ENCODE measurements at regions not wholly inside any gene's neighbourhood (a gene's known extent, or its start where the extent isn't known, plus 50 kb on each side); places are given as distances from the start of the nearest gene placed in this dataset.

DNA sequence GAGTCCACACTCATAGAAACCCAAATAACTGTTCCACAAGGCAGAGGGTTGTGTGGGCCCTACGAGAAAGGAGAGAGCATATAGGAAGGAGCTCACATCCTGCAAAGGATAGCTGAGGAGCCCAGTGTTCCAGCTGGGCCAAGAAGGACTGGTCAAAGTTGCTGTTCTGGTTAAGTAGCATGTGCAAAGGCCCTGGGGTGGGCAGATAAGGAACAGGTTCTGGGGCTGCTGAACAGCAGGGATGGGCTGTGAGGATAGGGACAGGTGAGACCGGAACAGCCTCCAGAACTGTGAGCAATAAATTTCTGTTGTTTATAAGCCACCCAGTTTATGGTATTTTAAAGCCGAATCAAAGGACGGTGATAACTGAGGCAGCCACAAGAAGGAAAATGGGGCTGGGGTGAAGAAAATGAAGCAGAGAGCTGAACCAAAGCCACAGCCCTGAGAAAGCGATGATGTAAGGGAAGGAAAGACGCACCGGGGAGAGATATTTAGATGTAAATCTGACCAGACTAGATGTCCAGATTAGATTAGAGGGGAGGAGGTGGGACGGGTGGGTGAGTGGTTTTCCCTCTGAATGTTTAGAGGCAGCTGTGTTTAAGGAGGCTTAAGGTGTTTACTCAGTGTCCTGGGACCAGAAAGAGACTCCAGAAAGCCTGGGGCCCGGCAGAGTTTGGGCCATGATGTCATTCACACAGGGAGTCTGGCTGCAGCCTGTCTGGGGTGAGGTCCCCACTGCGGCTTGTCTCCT lies 180.8 kb upstream of the BCOR start:
- DNase-seq (ENCODE audit: low read depth in 2 of 2), result no peak

DNA sequence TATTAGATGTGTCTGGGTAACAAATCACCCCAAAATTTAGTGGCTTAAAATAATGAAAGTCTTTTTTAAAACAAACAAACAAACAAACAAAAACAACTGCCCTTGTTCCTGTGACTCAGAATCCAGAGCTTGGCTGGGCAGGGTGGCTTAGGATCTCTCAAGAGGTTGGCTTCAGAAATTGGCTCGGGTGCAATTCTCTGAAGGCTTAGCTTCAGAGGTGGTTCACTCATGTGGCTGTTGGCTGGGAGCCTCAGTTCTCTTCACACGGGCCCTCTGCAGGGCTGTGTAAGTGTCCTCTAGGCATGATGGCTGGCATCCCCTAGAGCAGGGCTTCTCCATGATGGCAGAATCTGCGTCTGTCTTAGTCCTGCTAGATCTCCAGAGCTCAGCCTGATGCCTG lies 179.9 kb upstream of the BCOR start:
- no peak for DNase-seq (ENCODE audit: low read depth in 2 of 2)

DNA sequence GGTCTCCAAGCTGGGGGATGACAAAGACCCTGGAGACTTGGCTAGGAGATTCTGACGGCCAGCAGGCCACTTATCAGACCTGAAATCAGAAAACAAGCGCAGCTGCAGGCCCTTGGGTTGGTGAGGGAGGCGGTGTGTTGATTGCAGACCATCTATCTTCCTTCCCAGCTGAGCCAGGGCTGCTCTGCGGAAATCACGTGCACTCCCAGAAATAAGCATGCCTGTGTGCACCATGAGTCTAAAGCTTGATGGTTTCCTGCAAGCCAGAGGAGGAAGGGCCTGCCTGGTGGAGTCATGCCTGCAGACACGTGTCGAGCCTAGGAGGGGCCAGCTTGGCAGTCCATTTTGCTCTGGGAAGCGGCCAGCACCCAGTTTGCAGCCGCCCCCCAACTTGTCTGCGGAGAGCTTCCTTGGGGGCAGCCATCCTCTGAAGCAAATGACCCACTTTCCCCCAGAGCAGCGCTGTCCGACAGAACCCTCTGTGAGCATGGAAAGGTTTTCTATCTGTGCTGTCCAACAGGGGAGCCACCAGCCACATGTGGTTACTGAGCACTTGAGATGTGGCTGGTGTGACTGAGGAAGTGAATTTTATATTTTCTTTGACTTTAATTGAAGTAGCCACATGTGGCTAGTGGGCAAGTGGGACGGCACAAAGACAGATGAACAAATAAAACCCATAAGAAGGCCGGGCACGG lies 175.7 kb upstream of the BCOR start:
- DNase-seq (ENCODE audit: low read depth in 2 of 2), result no peak

DNA sequence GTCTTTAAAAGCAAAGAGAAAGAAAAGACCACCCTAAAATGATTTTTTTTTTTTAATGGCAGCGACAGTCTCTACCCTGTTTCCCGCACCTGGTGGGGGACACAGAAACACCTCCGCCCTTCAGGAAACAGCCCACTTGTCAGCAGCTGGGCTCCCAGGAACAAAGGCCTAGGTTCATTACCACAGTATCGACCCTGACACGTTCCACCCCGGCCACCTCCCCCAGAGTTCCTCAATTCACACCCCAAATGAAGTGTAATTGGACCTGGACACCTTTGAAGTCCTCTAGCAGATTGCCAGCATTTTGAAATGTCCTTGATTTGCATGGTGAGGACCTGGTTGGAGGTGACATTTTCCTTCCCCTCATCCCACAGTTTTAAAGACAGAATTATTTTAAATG lies 175.0 kb upstream of the BCOR start:
- DNase-seq (ENCODE audit: low read depth in 2 of 2), result no peak

DNA sequence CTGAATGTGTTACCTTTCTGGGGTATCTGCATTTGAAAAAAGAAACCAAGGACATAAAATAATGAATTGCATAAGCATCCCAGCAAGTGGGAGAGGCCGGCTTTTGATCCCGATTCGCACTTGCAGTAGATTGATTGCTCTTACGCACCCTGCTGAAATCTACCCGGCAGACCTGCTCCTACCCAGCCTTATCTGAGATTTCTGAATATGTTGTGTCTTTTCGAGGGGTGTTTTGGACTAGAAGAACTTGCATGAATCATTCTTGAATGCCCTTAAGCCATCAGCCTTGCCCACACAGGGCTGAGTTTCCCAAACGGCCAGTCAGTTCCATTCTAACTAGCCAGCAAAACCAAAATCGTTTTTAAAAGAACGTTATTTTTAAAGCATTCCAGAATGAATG lies 174.4 kb upstream of the BCOR start:
- no peak for DNase-seq (ENCODE audit: low read depth in 2 of 2)

DNA sequence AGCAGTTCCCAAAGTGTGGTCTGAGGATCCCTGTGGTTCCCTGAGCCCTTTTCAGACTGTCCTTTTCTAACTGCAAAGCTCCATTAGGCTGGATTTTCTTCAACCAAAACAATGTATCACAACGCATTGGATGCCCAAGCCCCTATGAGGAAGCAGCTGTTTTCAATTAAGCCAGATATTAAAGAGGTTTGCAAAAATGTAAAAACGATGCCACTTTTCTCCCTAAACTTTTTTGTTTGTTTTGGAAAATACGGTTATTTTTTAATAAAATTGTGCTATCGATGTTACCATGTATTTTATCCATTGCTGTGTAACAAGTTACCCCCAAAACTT lies 170.4 kb upstream of the BCOR start:
- no peak for DNase-seq (ENCODE audit: low read depth in 2 of 2)

DNA sequence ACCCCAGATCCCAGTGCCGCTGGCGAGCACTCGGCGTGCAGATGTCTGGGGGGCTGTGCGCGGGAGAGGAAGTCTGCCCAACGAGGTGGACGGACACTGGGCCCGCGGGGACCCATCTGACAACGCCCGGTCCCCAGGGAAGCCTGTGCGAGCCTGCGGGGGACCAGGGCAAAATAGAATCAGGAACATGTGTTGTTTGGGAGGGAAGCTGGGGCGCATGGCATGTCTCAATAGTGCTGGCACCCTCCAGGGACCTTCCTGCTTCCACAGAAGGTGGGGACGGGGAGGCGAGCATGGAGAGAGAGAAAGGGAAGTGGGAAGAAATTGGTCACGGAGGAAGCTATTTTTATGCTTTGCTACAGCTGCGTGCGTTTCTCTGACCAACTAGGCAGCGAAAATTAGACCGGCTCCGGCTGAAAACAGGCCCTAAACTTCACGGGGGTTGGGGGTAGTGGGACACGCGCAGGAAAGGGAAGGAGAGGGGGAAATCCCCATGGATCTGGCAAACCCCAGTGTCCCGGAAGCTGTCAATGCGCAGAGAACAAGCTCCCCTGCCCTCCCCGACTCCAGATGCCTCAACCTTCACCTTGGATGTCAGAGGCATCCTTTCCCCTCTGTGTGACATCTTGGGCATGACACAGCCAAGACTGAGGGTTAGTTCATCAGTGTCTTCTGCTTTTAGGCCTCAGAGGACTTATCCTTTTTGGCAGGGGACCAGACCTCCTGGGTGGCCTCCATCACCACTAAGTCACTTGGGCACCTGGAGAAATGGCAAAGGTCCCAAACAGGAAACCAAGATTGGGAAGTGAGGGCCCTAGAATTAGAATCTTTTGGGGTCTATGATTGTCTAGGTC lies 169.8 kb upstream of the BCOR start:
- no peak for DNase-seq (ENCODE audit: low read depth in 2 of 2)

DNA sequence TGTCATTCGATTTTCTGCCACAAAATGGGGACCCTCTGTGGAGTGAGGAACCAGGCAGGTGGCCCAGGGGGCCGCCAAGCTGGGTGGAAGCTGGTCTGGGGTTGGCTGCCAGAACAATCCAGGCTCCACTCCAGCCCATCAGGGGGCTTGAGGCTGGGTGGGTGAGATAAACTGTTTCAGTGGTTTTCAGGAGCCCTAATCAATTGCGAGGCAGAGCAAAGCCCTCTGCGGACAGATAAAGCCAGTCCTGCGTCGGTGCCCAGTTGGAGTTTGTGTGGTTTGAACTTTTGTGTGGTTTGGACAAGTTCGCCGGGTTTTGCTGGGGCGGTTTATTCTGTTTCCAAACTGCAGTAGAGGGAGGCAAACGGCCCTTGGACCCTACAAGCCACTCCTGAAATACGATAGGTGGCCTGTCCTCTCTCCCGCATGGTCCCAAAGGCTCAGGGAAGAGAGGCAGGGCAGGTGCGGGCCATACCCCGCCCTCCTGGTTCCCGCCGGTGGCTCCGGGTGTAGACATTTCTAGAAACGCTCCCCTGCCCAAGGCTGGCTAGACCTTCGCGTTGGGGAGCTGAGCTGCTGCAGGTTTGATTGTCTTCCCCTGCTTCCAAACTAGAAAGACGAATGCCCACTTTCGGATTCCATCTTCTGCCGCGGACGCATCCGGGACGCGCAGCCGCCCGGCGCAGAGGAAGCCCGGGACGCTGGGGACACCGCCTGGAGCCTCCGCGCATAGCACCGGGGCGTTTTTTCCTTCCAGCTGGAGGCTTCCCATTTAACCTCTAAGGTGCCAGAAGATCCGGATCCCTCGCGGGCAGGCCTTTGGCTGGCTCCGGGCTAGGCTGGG lies 169.0 kb upstream of the BCOR start:
- DNase-seq (ENCODE audit: low read depth in 2 of 2), result no peak

DNA sequence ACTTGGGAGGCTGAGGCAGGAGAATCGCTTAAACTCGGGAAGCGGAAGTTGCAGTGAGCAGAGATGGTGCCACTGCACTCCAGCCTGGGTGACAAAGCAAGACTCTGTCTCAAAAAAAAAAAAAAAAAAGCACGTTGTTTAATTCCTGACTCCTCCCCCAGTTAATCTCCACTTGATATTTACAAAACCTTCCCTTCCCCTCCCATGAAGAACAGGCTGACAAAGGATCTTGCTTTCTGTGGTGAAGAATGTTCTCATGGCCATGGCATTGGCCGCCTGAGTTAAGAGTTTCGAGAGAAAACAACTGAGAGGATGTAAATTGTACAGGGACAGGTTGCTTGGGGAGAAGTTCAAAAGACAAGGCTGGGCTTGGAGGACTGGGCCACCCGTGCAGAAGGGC lies 168.2 kb upstream of the BCOR start:
- DNase-seq (ENCODE audit: low read depth in 2 of 2), result no peak

DNA sequence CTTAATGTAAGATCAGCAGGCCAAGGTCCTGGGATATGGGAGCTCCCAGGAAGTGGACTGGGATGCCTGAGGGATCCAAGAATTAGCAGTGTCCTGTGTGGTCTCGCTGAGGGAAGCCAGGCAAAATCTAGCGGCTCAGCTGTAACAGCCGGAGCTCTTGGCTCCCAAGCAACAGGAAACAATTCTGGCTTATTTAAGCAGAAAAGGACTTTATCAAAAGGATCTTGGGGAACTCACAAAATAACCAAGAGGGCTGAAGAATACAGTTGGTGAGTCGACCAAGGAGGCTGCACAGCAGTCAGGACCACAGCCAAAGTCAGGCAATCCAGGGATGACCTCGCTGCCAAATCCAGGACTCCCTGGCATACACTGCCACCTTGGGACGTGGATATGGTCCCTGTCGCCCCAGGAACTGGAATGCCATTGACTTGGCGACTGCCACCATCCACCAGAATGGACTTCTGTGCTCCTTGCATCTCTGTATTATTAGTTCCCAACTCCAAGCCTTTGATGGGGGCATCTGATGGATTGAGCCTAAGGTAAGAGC lies 165.3 kb upstream of the BCOR start:
- no peak for DNase-seq (ENCODE audit: low read depth in 2 of 2)

DNA sequence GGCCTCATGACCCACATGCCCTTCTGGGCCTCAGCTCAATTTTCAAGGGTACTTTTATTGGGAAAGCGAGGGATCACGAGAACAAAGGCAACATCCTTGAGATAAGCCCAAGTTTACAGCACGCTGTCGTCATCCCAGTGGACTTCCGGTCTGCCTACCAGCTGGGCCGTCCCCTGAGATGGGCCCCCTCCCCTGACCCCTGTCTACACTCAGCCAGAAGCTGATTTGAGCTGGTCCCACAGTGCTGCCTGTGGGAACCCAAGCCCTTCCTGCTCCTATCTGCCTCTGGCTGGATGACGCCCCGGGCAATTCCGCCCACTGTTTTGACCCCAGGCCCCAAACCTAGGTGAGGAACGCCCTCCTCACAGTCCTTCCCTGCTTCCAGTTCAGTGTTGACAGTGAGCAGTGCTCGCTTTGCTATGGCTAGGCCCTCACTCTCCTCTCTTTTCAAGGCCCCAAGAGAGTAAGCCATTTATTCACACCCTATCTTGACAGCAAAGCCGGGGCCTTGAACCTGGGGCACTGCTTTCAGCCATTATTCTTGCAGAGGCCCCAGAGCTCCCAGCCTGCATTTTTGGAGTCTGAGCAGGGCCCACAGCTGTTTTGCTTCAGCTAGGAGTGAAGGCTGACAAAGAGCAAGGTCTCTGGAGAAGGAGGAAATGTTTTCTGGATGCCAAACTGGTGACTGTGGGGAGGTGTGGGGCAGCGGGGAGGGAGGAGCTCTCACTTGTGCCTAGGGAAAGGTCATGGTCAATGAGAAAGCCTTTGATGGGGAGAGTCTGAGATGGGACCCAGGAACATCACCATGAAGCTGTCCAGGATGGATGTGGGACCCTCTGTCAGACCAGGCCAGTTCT lies 164.6 kb upstream of the BCOR start:
- peak in 1 of 2 experiments; percentile 55 for DNase-seq (ENCODE audit: low read depth in 2 of 2)

DNA sequence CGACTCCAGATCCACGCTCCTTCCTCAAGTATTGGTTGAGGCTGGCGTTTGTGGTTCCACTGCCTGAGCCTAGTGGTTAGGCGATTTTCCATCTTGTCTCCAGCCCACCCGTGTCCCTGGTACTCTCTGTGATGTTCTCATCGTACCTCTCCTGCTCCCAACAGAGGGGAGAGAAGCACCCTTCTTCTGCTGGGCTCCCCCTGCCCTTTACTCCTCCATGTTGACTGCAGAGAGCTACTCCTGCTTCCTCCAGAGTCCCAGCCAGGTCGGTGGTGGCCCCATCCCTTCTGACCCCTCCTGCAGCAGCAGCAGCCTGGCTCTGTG lies 164.0 kb upstream of the BCOR start:
- no peak for DNase-seq (ENCODE audit: low read depth in 2 of 2)

DNA sequence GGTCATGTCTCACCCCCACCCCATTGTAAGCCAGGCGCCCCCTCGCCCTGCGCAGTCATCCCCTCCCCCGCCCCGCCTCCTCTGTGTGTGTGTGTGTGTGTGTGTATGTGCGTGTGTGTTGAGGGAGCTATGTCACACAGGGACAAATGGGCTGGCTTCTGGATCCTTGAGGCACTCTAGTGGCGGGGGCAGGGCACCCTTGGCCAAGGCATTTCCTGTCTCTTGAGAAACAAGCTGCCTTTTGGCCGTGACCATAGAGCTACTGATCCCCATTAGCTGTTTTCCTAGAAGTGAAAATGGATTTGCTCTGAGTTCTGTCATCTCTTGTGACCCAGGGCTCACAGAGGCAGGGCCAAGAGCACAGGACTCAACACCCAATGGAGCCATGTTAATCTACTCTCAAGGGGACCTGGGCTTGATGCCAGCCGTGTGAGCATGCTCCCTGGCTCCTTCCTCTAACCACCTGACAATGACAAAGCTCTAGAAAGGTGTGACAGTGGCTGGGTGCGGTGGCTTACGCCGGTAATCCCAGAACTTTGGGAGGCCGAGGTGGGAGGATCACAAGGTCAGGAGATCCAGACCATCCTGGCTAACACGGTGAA lies 162.5 kb upstream of the BCOR start:
- DNase-seq (ENCODE audit: low read depth in 2 of 2), result no peak

DNA sequence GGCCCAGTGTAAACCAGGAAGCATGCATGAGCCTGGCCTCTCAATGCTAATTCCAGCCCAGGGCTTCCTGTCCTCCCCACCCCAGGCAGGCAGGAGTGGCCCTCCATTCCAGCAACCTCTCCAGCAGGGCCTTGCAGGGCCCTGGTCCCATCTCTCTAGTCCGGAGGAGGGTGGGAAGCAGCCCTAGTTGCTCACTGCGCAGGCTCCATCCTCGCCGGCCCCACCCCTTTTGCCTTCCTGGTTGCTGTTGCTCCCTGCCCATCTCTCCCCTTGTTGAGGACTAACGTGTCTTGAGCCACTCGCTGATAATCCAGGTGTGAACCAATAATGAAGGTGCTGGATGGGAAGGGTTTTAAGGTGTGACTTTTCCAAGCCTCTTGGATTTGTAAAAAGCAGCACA lies 161.2 kb upstream of the BCOR start:
- DNase-seq (ENCODE audit: low read depth in 2 of 2), result no peak

DNA sequence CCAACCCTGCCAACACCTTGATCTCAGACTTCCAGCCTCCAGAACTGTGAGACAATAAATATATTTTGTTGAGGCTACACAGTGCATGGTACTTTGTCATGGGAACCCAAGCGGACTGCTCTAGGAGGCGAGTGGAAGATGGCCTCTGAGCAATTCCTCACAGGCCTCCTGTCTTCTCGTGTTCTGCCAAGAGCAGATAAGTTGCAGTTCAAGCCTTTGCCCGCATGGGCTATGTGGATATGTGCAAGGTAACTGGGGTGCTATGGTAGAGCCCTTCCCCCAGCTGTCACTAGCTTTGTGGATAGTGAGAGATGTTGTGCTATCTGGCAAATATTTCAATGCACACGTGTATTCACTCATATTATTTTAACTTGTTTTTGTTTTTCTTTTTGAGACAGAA lies 156.0 kb upstream of the BCOR start:
- DNase-seq (ENCODE audit: low read depth in 2 of 2), result no peak

DNA sequence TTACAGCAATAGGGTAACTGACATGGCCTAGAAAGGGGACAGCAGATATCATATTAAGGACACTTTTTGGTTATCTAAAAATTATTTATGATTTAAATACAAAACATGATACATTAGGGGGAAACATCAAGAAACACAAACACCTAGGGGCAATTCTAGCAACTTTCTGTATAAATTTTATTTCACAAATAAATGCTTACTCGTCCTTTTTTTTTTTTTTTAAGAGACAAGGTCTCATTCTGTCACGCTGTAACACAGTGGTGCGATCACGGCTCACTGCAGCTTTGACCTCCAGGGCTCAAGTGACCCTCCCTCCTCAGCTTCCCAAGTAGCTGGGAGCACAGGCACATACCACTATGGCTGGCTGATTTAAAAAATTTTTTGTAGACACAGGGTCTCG lies 151.8 kb upstream of the BCOR start:
- no peak for DNase-seq (ENCODE audit: low read depth in 2 of 2)

DNA sequence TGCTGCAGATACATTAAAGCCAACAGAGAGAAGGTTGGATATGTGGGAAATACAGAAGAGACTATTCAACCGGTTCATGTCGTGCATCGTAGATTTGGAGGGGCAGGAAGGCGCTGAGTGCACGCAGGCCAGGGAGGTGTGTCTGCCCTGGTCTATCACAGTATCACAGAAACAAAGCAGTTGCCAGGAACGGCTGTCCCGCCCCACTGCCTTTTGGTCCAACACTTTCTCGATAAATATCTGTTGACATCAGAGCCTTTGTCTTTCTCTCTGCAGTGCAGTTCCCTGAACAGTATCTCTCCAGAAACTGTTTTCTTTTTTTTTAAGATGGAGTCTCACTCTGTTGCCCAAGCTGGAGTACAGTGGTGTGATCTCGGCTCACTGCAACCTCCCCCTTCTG lies 151.1 kb upstream of the BCOR start:
- no peak for DNase-seq (ENCODE audit: low read depth in 2 of 2)

DNA sequence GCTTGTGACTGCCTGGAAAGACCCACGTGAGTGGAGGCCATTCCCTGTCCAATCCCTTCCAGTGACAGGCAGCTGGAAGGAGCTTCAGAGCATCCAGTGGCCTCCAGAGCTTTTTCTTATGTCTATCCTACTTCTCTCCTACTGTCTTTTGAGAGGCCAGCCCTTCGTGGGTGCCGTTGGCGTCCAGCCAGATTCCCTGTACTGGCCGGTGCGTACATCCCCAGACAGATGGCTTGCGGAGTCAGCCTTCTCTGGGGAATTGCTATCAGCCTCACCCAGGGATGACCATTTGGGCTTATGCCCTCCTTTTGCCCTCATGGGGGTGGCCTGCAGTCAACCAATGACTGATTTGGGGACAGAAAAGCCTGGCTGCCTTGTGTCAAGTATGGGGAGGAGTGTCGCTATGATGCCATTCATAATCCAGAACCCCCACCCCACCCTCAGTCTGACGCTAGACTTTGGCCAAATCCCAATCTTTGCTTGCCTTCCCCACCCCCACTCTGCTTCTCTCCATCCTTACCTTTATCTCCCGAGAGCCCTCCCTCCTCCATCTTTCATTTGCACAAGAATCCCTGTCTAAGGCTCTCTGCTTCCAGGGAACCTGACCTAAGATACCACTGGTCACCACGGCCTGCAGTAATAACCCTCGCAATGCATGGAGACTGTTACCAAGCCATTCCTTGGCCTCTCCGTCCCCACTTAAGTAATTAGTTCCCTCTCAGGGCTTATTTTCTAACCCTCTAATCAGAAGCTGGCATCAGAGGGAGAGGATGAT lies 150.3 kb upstream of the BCOR start:
- DNase-seq (ENCODE audit: low read depth in 2 of 2), result no peak

DNA sequence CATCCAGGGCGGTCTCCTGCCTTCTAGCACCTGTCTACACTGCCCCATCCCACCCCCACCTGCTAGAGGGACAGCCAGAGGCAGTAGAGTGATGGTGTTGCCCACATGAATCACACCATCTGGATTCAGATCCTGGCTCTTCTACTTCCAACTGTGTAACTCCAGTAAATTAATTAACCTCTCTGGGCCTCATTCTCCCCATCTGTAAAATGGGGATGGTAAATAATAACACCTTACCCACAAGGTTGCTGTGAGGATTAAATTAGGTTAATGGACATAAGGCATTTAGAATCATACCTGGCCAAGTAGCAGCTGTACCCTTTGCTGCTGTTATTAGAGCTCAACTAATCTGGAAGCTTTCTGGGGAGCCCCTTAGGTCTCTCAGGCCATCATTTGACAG lies 149.6 kb upstream of the BCOR start:
- no peak for DNase-seq (ENCODE audit: low read depth in 2 of 2)

All from fibroblast of skin of left biceps (primary cell).